ENCODE measurements at regions not wholly inside any gene's neighbourhood (a gene's known extent, or its start where the extent isn't known, plus 50 kb on each side); places are given as distances from the start of the nearest gene placed in this dataset.

- Histone ChIP-seq H3K14ac (ENCODE audit: low read length) (no peak overlapping the region), H2BK15ac (ENCODE audit: low read length) (no peak overlapping the region), H2AFZ (ENCODE audit: low read length) (no peak overlapping the region), H4K91ac (ENCODE audit: low read depth, low read length, poor library complexity) (no peak overlapping the region), H3K4me1 (ENCODE audit: control insufficient read depth in 2 of 2, insufficient read depth in 1 of 2, low read depth in 1 of 2, low read length in 2 of 2) (peaks cover 0 to 3% of the 10 kb centered on the region in 2 donors), H3K9me3 (replicated peaks in 1 of 2; ENCODE audit: control insufficient read depth in 2 of 2, insufficient read depth in 1 of 2, low read depth in 1 of 2, low read length in 2 of 2) (no peaks in the 10 kb centered on the region), H3K4me2 (ENCODE audit: insufficient read depth, low read length, poor library complexity, severe bottlenecking) (no peak overlapping the region), H3K27ac (replicated peaks; ENCODE audit: low read length) (no peak overlapping the region), H2BK120ac (ENCODE audit: low read depth, low read length) (no peak overlapping the region), H3K79me1 (ENCODE audit: low read depth, low read length) (no peaks in the 10 kb centered on the region), H2BK5ac (ENCODE audit: low read length) (no peak overlapping the region), H3K23ac (ENCODE audit: low read depth, low read length, poor library complexity) (no peak overlapping the region), H2BK12ac (ENCODE audit: low read length) (no peak overlapping the region), H4K8ac (ENCODE audit: low read depth, low read length) (no peak overlapping the region), H3K4ac (ENCODE audit: low read length) (no peak overlapping the region), H3K27me3 (ENCODE audit: control insufficient read depth in 3 of 3, insufficient read depth in 3 of 3, low read depth in 1 of 3, low read length in 3 of 3) (peaks cover 0 to 14% (median 0%) of the 10 kb centered on the region in 3 experiments), H2AK5ac (ENCODE audit: low read depth, low read length) (no peak overlapping the region), H3K36me3 (replicated peaks in 1 of 2; ENCODE audit: control insufficient read depth in 2 of 2, insufficient read depth in 2 of 2, low read length in 2 of 2) (no peaks in the 10 kb centered on the region), H3K4me3 (ENCODE audit: low read length in 2 of 2) (no peak overlapping the region), H3K18ac (ENCODE audit: low read length) (no peak overlapping the region), H3K9ac (ENCODE audit: low read depth, low read length, poor library complexity) (no peak overlapping the region)
- WGBS, 2 donors (ENCODE audit: extremely low coverage in 2 of 2, insufficient read length in 2 of 2, insufficient replicate concordance in 1 of 2), result no CpG with 5 or more reads among the region's 5 CpGs
- DNase-seq (ENCODE audit: low spot score), result no peak
Observed at GRCh38 chr6:44016131-44016870, 111.0 kb downstream of the MRPL14 start.

GRCh38 chr6:44012078-44012493, 115.2 kb downstream of the MRPL14 start:
- Histone ChIP-seq H2BK12ac (ENCODE audit: low read length) (no peak overlapping the region), H2BK5ac (ENCODE audit: low read length) (no peak overlapping the region), H4K8ac (ENCODE audit: low read depth, low read length) (no peak overlapping the region), H3K27me3 (ENCODE audit: control insufficient read depth in 3 of 3, insufficient read depth in 3 of 3, low read depth in 1 of 3, low read length in 3 of 3) (peaks cover 0 to 45% (median 0%) of the 10 kb centered on the region in 3 experiments), H3K23ac (ENCODE audit: low read depth, low read length, poor library complexity) (no peak overlapping the region), H3K9ac (ENCODE audit: low read depth, low read length, poor library complexity) (no peak overlapping the region), H3K4me2 (ENCODE audit: insufficient read depth, low read length, poor library complexity, severe bottlenecking) (no peak overlapping the region), H2AK5ac (ENCODE audit: low read depth, low read length) (no peak overlapping the region), H4K91ac (ENCODE audit: low read depth, low read length, poor library complexity) (no peak overlapping the region), H2BK120ac (ENCODE audit: low read depth, low read length) (no peak overlapping the region), H3K9me3 (replicated peaks in 1 of 2; ENCODE audit: control insufficient read depth in 2 of 2, insufficient read depth in 1 of 2, low read depth in 1 of 2, low read length in 2 of 2) (no peaks in the 10 kb centered on the region), H3K4me3 (ENCODE audit: low read length in 2 of 2) (no peak overlapping the region), H2AFZ (ENCODE audit: low read length) (no peak overlapping the region), H3K4ac (ENCODE audit: low read length) (no peak overlapping the region), H3K27ac (replicated peaks; ENCODE audit: low read length) (no peak overlapping the region), H3K4me1 (ENCODE audit: control insufficient read depth in 2 of 2, insufficient read depth in 1 of 2, low read depth in 1 of 2, low read length in 2 of 2) (peaks cover 0 to 8% of the 10 kb centered on the region in 2 donors), H3K79me1 (ENCODE audit: low read depth, low read length) (no peaks in the 10 kb centered on the region), H3K18ac (ENCODE audit: low read length) (no peak overlapping the region), H2BK15ac (ENCODE audit: low read length) (no peak overlapping the region), H3K36me3 (replicated peaks in 1 of 2; ENCODE audit: control insufficient read depth in 2 of 2, insufficient read depth in 2 of 2, low read length in 2 of 2) (no peaks in the 10 kb centered on the region), H3K14ac (ENCODE audit: low read length) (no peak overlapping the region)
- no CpG with 5 or more reads among the region's 3 CpGs for WGBS, 2 donors (ENCODE audit: extremely low coverage in 2 of 2, insufficient read length in 2 of 2, insufficient replicate concordance in 1 of 2)
- no peak for DNase-seq (ENCODE audit: low spot score)

- Histone ChIP-seq H3K23ac (ENCODE audit: low read depth, low read length, poor library complexity) (no peak overlapping the region), H3K27me3 (ENCODE audit: control insufficient read depth in 3 of 3, insufficient read depth in 3 of 3, low read depth in 1 of 3, low read length in 3 of 3) (peaks cover 0 to 52% (median 0%) of the 10 kb centered on the region in 3 experiments), H3K36me3 (replicated peaks in 1 of 2; ENCODE audit: control insufficient read depth in 2 of 2, insufficient read depth in 2 of 2, low read length in 2 of 2) (no peaks in the 10 kb centered on the region), H2BK15ac (ENCODE audit: low read length) (no peak overlapping the region), H2BK5ac (ENCODE audit: low read length) (no peak overlapping the region), H3K4me3 (ENCODE audit: low read length in 2 of 2) (no peak overlapping the region), H2AFZ (ENCODE audit: low read length) (no peak overlapping the region), H3K4ac (ENCODE audit: low read length) (no peak overlapping the region), H3K14ac (ENCODE audit: low read length) (no peak overlapping the region), H3K79me1 (ENCODE audit: low read depth, low read length) (no peaks in the 10 kb centered on the region), H3K9ac (ENCODE audit: low read depth, low read length, poor library complexity) (no peak overlapping the region), H3K4me2 (ENCODE audit: insufficient read depth, low read length, poor library complexity, severe bottlenecking) (no peak overlapping the region), H3K27ac (replicated peaks; ENCODE audit: low read length) (no peak overlapping the region), H4K91ac (ENCODE audit: low read depth, low read length, poor library complexity) (no peak overlapping the region), H2AK5ac (ENCODE audit: low read depth, low read length) (no peak overlapping the region), H4K8ac (ENCODE audit: low read depth, low read length) (no peak overlapping the region), H3K18ac (ENCODE audit: low read length) (no peak overlapping the region), H3K9me3 (replicated peaks in 1 of 2; ENCODE audit: control insufficient read depth in 2 of 2, insufficient read depth in 1 of 2, low read depth in 1 of 2, low read length in 2 of 2) (no peaks in the 10 kb centered on the region), H2BK120ac (ENCODE audit: low read depth, low read length) (no peak overlapping the region), H2BK12ac (ENCODE audit: low read length) (no peak overlapping the region), H3K4me1 (ENCODE audit: control insufficient read depth in 2 of 2, insufficient read depth in 1 of 2, low read depth in 1 of 2, low read length in 2 of 2) (peaks cover 0 to 11% of the 10 kb centered on the region in 2 donors)
- DNase-seq (ENCODE audit: low spot score), result no peak
- no CpG with 5 or more reads among the region's 2 CpGs for WGBS, 2 donors (ENCODE audit: extremely low coverage in 2 of 2, insufficient read length in 2 of 2, insufficient replicate concordance in 1 of 2)
Observed at GRCh38 chr6:44011350-44011920, 115.8 kb downstream of the MRPL14 start.

Data from neuronal stem cell (in vitro differentiated cells).